GM19023 (cell line): ENCODE measurements at regions not wholly inside any gene's neighbourhood (a gene's known extent, or its start where the extent isn't known, plus 50 kb on each side); places are given as distances from the start of the nearest gene placed in this dataset.

Experiments used
- ATAC-seq: cut with Tn5 transposase; IDR thresholded peaks from one replicate; pipeline ENCODE4 v1.9.1; 2021; ENCODE audit warnings: mild to moderate bottlenecking, moderate library complexity; ENCODE audit not compliant: unreplicated experiment

DNA sequence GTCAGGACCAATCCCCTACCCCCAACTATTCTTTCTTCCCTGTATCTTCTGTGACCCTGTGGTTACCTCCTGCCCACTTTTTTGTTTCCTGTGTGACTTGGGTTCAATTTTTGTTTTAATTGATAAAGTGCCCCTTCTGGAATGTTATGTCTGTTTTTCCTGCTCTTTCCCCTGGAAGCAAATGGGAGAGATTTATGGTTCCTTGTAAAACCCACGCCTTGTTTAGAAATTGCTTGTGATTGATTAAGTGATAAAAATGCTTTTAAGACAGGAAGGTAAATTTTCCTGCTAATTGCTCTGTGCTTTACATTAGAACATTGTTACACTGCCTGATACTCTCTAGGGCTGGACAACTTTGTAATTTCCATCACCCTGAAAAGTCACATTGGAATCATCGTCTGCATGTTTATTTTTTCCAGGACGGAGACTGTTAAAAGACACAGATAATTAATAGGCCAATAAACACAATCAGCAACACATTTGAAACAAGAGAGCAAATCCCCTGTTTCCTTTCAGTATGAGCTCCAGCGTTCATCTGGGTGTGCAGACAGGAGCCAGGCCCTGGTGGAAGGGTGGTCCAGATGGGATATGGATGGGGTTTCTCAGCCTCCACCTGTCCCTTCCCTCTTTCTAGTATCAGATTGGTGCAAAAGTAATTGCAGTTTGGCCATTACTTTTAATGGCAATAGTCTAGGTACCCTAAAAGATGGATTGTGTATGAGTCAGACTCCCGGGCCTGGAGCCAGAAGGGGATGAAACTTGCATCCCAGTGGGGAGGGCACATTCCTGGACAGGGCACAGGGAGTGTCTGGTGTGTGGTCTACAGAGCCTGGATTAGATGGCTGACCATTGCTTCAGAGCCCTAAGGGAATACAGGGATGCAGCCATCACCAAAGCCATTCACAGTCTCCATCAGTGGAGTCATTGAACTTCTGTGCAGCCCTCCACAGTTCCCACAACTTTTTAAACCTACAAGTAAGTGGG, 58.1 kb upstream of the AGBL1 start:
- ATAC-seq = no peak

DNA sequence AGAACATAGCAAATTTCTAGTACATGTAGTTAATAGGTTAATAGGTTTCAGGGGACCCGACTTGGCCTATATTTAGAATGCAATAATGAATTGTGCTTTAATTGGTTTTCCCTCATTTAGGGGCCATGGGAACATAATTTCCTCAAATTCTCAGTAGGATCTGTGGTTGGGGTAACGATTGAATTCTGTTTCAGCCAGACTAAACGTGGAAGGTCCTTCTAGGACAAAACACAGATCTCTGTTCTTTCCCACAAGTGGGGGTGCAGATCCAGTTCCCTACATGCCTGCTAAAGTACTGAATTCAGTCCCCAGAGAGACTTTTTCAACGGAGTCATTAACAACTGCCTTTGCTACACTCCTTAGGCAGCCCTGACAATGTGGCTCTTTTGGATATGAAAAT, 50.7 kb upstream of the AGBL1 start:
- ATAC-seq = no peak
